ENCODE measurements at regions not wholly inside any gene's neighbourhood (a gene's known extent, or its start where the extent isn't known, plus 50 kb on each side); places are given as distances from the start of the nearest gene placed in this dataset.

- no peak overlapping the region for H3K4me2 ChIP-seq (ENCODE audit: low read length)
- no peak overlapping the region for H3K9ac ChIP-seq (ENCODE audit: low read length)
- no TSS peak for BruUV-seq (replicated peaks)
- no peaks in the 10 kb centered on the region for H3K79me2 ChIP-seq (ENCODE audit: insufficient read depth, low read length)
- ChIA-PET POLR2A (no interaction called here), RAD21 (ENCODE audit: low non-redundant PET in 1 of 2, low total read pairs in 2 of 2, uncharacterized antibody in 2 of 2, unreplicated experiment in 2 of 2) (no interaction called here), CTCF (no interaction called here)
- no peak overlapping the region for H2AFZ ChIP-seq (ENCODE audit: low read depth, low read length, poor library complexity, severe bottlenecking)
- TF ChIP-seq SRF (IDR thresholded peaks at IDR 0.05; ENCODE audit: low read depth) (no peak), ELF1 (IDR thresholded peaks at IDR 0.05; ENCODE audit: borderline replicate concordance, low read depth) (no peak), JUND (IDR thresholded peaks at IDR 0.05) (no peak), FOSL1 (IDR thresholded peaks at IDR 0.05; ENCODE audit: low read depth) (no peak), SP1 (IDR thresholded peaks at IDR 0.05; ENCODE audit: low read depth) (no peak), RAD21 (IDR thresholded peaks at IDR 0.05; ENCODE audit: low read depth) (no peak), ZBTB33 (IDR thresholded peaks at IDR 0.05; ENCODE audit: extremely low read depth, insufficient replicate concordance, low read length) (no peak), POLR2AphosphoS5 (IDR thresholded peaks at IDR 0.05; ENCODE audit: low read depth, low read length) (no peak), ZFX (IDR thresholded peaks at IDR 0.05) (no peak), ZNF274 (IDR thresholded peaks at IDR 0.05; ENCODE audit: low read depth, low read length) (no peak), YY1 (IDR thresholded peaks at IDR 0.05; ENCODE audit: extremely low read depth, insufficient replicate concordance, low read depth, low read length) (no peak), SIN3A (IDR thresholded peaks at IDR 0.05; ENCODE audit: low read depth) (no peak), TCF7L2 (IDR thresholded peaks at IDR 0.05; ENCODE audit: borderline replicate concordance, extremely low read depth, insufficient read depth, insufficient read length) (no peak), EGR1 (IDR thresholded peaks at IDR 0.05; ENCODE audit: low read depth) (no peak)
- H3K9me3 ChIP-seq (ENCODE audit: control insufficient read depth in 1 of 2, insufficient read depth in 1 of 2, low read depth in 1 of 2, low read length in 2 of 2), result peaks cover 0 to 3% of the 10 kb centered on the region in 2 experiments; a peak in 2 of 4 replicates
- H3K36me3 ChIP-seq (ENCODE audit: control insufficient read depth in 1 of 2, insufficient read depth in 2 of 2, low read length in 2 of 2), result no peaks in the 10 kb centered on the region
- H4K20me1 ChIP-seq (ENCODE audit: insufficient read depth), result no peaks in the 10 kb centered on the region; the same call in 1 of the 2 replicates
- H3K4me1 ChIP-seq (ENCODE audit: control insufficient read depth in 1 of 2, insufficient read depth in 2 of 2, low read length in 2 of 2), result no peaks in the 10 kb centered on the region
- no peak overlapping the region for H3K4me3 ChIP-seq (replicated peaks in 1 of 2; ENCODE audit: low read depth in 1 of 2, low read length in 2 of 2)
- intact Hi-C loops (cut with micrococcal nuclease), result no loop called here
- ATAC-seq, result no peak
- no peaks in the 10 kb centered on the region for H3K9me2 ChIP-seq (ENCODE audit: insufficient read depth)
- no peak for DNase-seq (ENCODE audit: low read depth, low spot score)
- no peak overlapping the region for H3K27ac ChIP-seq (ENCODE audit: low read depth, low read length)
- H3K27me3 ChIP-seq (ENCODE audit: insufficient read depth, low read length), result no peaks in the 10 kb centered on the region
Observed at GRCh38 chr11:29682856-29683255, 334.0 kb downstream of the KCNA4 start.
